ENCODE measurements at regions not wholly inside any gene's neighbourhood (a gene's known extent, or its start where the extent isn't known, plus 50 kb on each side); places are given as distances from the start of the nearest gene placed in this dataset.

- Histone ChIP-seq H3K4me3 (no peak overlapping the region), H3K36me3 (ENCODE audit: insufficient read depth in 1 of 2, low read depth in 1 of 2) (no peaks in the 10 kb centered on the region), H3K4me1 (no peaks in the 10 kb centered on the region), H3K27me3 (ENCODE audit: insufficient read depth in 3 of 3, low read length in 2 of 3) (no peaks in the 10 kb centered on the region), H3K9me3 (no peaks in the 10 kb centered on the region), H3K27ac (no peak overlapping the region)
- intact Hi-C loops (cut with DNase I): no loop called here
- no peak for ATAC-seq
- no peak for DNase-seq
- TF ChIP-seq, protein P1, sequence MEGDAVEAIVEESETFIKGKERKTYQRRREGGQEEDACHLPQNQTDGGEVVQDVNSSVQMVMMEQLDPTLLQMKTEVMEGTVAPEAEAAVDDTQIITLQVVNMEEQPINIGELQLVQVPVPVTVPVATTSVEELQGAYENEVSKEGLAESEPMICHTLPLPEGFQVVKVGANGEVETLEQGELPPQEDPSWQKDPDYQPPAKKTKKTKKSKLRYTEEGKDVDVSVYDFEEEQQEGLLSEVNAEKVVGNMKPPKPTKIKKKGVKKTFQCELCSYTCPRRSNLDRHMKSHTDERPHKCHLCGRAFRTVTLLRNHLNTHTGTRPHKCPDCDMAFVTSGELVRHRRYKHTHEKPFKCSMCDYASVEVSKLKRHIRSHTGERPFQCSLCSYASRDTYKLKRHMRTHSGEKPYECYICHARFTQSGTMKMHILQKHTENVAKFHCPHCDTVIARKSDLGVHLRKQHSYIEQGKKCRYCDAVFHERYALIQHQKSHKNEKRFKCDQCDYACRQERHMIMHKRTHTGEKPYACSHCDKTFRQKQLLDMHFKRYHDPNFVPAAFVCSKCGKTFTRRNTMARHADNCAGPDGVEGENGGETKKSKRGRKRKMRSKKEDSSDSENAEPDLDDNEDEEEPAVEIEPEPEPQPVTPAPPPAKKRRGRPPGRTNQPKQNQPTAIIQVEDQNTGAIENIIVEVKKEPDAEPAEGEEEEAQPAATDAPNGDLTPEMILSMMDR (IDR thresholded peaks at IDR 0.05): no peak
- WGBS, 3 donors: 81 to 91% (median 88%) methylated on average over 3 of the region's 3 CpGs
These were observed 101.3 kb upstream of the CACUL1 start for GRCh38 chr10:118856106-118856505.

- H3K4me1 ChIP-seq: peaks cover 4% of the 10 kb centered on the region
- intact Hi-C loops (cut with DNase I): no loop called here
- no peak for ATAC-seq
These were observed 111.4 kb upstream of the CACUL1 start for GRCh38 chr10:118865998-118866693.

GRCh38 chr10:118867768-118868167 lies 113.0 kb upstream of the CACUL1 start:
- 95 to 98% (median 96%) methylated on average over 3 of the region's 3 CpGs for WGBS, 3 donors
- DNase-seq (no peak), ATAC-seq (no peak)
- Histone ChIP-seq H3K4me3 (no peak overlapping the region), H3K27ac (no peak overlapping the region), H3K9me3 (no peaks in the 10 kb centered on the region), H3K27me3 (ENCODE audit: insufficient read depth in 3 of 3, low read length in 2 of 3) (no peaks in the 10 kb centered on the region), H3K4me1 (peaks cover 4% of the 10 kb centered on the region), H3K36me3 (ENCODE audit: insufficient read depth in 1 of 2, low read depth in 1 of 2) (no peaks in the 10 kb centered on the region)
- intact Hi-C loops (cut with DNase I): no loop called here
- TF ChIP-seq, protein P1 (IDR thresholded peaks at IDR 0.05): no peak

More at GRCh38 chr10:118865998-118866693, 111.4 kb upstream of the CACUL1 start:
- Histone ChIP-seq H3K9me3 (no peaks in the 10 kb centered on the region), H3K27me3 (ENCODE audit: insufficient read depth in 3 of 3, low read length in 2 of 3) (no peaks in the 10 kb centered on the region), H3K4me3 (no peak overlapping the region), H3K27ac (no peak overlapping the region), H3K36me3 (ENCODE audit: insufficient read depth in 1 of 2, low read depth in 1 of 2) (no peaks in the 10 kb centered on the region)
- TF ChIP-seq, protein P1 (IDR thresholded peaks at IDR 0.05): no peak
- DNase-seq: no peak
- 27 to 40% (median 31%) methylated on average over 6 of the region's 6 CpGs for WGBS, 3 donors

DNA sequence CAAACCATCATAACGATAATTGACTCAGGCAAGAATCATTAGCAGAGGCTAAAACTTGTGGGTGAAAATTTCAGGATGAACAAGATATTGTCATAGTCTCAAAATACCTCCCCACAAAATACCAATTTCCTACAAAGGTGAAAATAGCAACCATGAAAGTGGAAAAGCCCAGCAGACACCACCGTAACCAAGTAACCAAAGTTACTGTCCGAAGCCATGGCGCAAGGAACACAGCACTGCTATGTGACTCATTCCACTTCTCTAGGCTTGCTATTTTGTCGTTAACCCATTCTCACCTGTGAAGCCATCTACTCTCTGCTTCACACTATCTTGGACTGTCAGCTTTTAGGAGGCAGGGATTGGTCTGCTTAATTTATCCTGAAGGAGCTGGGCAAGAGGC lies 113.8 kb upstream of the CACUL1 start:
- Histone ChIP-seq H3K27ac (no peak overlapping the region), H3K27me3 (ENCODE audit: insufficient read depth in 3 of 3, low read length in 2 of 3) (no peaks in the 10 kb centered on the region), H3K4me3 (no peak overlapping the region), H3K36me3 (ENCODE audit: insufficient read depth in 1 of 2, low read depth in 1 of 2) (no peaks in the 10 kb centered on the region), H3K9me3 (no peaks in the 10 kb centered on the region), H3K4me1 (peaks cover 4% of the 10 kb centered on the region)
- no peak for DNase-seq
- TF ChIP-seq, protein P1 (IDR thresholded peaks at IDR 0.05): no peak
- ATAC-seq: no peak
- intact Hi-C loops (cut with DNase I): no loop called here
- WGBS, 3 donors: 75 to 91% (median 90%) methylated on average over 5 of the region's 5 CpGs
